Prostate gland (tissue), 2 donors: ENCODE measurements at regions not wholly inside any gene's neighbourhood (a gene's known extent, or its start where the extent isn't known, plus 50 kb on each side); places are given as distances from the start of the nearest gene placed in this dataset.

Experiments
- POLR2A ChIP-seq: fragments of 450-650 bp; IDR thresholded peaks from one replicate; pipeline ENCODE4 v1.6.1; 2016; ENCODE audit warnings: antibody characterized with exemption, mild to moderate bottlenecking
- POLR2AphosphoS5 ChIP-seq: sonication (generic); formaldehyde crosslinking; IDR thresholded peaks from one replicate; pipeline ENCODE4 v1.6.1; 2017; ENCODE audit warnings: antibody characterized with exemption
- TF ChIP-seq, protein P1 (sequence below), 4 experiments: fragments of 200-600 bp in 2 of 4; fragments of 450-650 bp in 2 of 4; sonication (generic) in 2 of 4; IDR thresholded peaks; 1 replicate in 3 of 4; 2 replicates in 1 of 4; pipeline ENCODE4 v1.5.1; 2016 to 2019; ENCODE audit warnings: antibody characterized with exemption in 4 of 4, mild to moderate bottlenecking in 2 of 4, moderate library complexity in 2 of 4

DNA sequence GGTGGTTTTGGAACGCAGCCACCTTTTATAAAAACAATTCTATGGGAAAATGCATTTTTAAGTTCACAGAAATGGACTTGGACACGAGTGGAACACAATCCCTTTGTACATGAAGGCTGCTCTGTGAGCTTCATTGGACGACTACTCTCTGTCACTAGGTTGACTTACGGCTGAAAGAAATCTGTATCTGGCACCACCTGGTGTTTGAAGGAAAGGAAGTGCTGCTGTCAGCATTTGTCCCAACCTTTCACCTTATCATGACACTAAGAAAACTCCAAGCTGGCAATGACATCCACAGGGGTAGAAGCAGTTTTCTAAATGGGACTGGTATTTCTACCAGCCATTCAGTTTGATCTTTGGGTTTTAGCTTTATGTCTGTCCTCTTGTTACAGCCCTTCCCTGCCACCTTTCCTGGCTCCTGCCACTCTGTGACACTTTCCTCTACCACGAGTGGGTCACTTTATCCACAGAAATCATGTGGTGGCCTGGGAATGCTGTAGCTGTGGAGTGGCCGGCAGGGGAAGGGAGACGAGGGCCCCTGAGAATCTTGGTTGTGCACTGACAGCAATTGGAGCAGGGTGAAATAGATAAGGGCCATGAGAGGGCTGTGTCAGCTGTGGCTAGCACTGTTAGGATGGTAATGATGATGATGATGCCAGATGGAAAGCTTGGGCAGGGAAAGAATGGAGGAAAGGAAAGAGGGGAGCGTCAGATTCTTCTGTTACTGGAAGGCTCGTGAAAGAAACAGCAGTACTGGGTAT lies 85.2 kb downstream of the TBX19 start:
- TF ChIP-seq, protein P1, sequence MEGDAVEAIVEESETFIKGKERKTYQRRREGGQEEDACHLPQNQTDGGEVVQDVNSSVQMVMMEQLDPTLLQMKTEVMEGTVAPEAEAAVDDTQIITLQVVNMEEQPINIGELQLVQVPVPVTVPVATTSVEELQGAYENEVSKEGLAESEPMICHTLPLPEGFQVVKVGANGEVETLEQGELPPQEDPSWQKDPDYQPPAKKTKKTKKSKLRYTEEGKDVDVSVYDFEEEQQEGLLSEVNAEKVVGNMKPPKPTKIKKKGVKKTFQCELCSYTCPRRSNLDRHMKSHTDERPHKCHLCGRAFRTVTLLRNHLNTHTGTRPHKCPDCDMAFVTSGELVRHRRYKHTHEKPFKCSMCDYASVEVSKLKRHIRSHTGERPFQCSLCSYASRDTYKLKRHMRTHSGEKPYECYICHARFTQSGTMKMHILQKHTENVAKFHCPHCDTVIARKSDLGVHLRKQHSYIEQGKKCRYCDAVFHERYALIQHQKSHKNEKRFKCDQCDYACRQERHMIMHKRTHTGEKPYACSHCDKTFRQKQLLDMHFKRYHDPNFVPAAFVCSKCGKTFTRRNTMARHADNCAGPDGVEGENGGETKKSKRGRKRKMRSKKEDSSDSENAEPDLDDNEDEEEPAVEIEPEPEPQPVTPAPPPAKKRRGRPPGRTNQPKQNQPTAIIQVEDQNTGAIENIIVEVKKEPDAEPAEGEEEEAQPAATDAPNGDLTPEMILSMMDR (IDR thresholded peaks at IDR 0.05), result no peak
- TF ChIP-seq POLR2A (no peak), POLR2AphosphoS5 (no peak)
